OCI-M2 (cell line): ENCODE measurements at regions not wholly inside any gene's neighbourhood (a gene's known extent, or its start where the extent isn't known, plus 50 kb on each side); places are given as distances from the start of the nearest gene placed in this dataset.
"Not testable (repeated sequence)": the region's sequence is repeated elsewhere in the genome, so short reads cannot be mapped to it uniquely, and the experiment has no call there.

ENCODE experiments used
- DNase-seq: peaks from one replicate; lab custom pipeline; 2025; ENCODE audit not compliant: unreplicated experiment; lab: John Stamatoyannopoulos, UW

GRCh38 chr6:120931520-120932180, 402.6 kb downstream of the TBC1D32 start:
- not testable (repeated sequence) for DNase-seq

- DNase-seq, result not testable (repeated sequence)
Observed at GRCh38 chr6:120930500-120930899, 403.8 kb downstream of the TBC1D32 start.

- DNase-seq, result no peak
Observed at GRCh38 chr6:120924214-120924613, 410.1 kb downstream of the TBC1D32 start.

- DNase-seq, result no peak
Observed at GRCh38 chr6:120918137-120918536, 416.1 kb downstream of the TBC1D32 start.

- no peak for DNase-seq
Observed at GRCh38 chr6:120916844-120917243, 417.4 kb downstream of the TBC1D32 start.

GRCh38 chr6:120913486-120913885, 420.8 kb downstream of the TBC1D32 start:
- DNase-seq, result no peak

GRCh38 chr6:120908767-120909166, 425.5 kb downstream of the TBC1D32 start:
- no peak for DNase-seq

- no peak for DNase-seq
Observed at GRCh38 chr6:120903836-120904235, 430.4 kb downstream of the TBC1D32 start.

- no peak for DNase-seq
Observed at GRCh38 chr6:120899932-120900331, 434.3 kb downstream of the TBC1D32 start.

GRCh38 chr6:120894077-120894476, 440.2 kb downstream of the TBC1D32 start:
- DNase-seq, result no peak

- DNase-seq, result no peak
Observed at GRCh38 chr6:120876931-120877330, 457.3 kb downstream of the TBC1D32 start.

- no peak for DNase-seq
Observed at GRCh38 chr6:120876424-120876823, 457.9 kb downstream of the TBC1D32 start.

- DNase-seq, result no peak
Observed at GRCh38 chr6:120875900-120876299, 458.4 kb downstream of the TBC1D32 start.

- no peak for DNase-seq
Observed at GRCh38 chr6:120874422-120874821, 459.9 kb downstream of the TBC1D32 start.

GRCh38 chr6:120873125-120873865, 461.0 kb downstream of the TBC1D32 start:
- no peak for DNase-seq

- no peak for DNase-seq
Observed at GRCh38 chr6:120872262-120872578, 462.1 kb downstream of the TBC1D32 start.

- no peak for DNase-seq
Observed at GRCh38 chr6:120871416-120872261, 462.6 kb downstream of the TBC1D32 start.

GRCh38 chr6:120869397-120869796, 464.9 kb downstream of the TBC1D32 start:
- no peak for DNase-seq

- no peak for DNase-seq
Observed at GRCh38 chr6:120857422-120857821, 476.9 kb downstream of the TBC1D32 start.

- DNase-seq, result no peak
Observed at GRCh38 chr6:120854583-120854982, 479.7 kb downstream of the TBC1D32 start.

GRCh38 chr6:120853489-120853888, 480.8 kb downstream of the TBC1D32 start:
- DNase-seq, result no peak
